ENCODE measurements at regions not wholly inside any gene's neighbourhood (a gene's known extent, or its start where the extent isn't known, plus 50 kb on each side); places are given as distances from the start of the nearest gene placed in this dataset.

GRCh38 chr7:96579119-96579518 is 130.5 kb downstream of the SEM1 start:
- TF ChIP-seq SUZ12 (IDR thresholded peaks at IDR 0.05) (no peak), LEF1 (IDR thresholded peaks at IDR 0.05; ENCODE audit: borderline replicate concordance) (no peak), SP1 (IDR thresholded peaks at IDR 0.05) (no peak), ZNF384 (IDR thresholded peaks at IDR 0.05) (no peak), FOXK2 (IDR thresholded peaks at IDR 0.05) (no peak), ARNT (IDR thresholded peaks at IDR 0.05) (no peak), BHLHE40 (IDR thresholded peaks at IDR 0.05; ENCODE audit: borderline replicate concordance) (no peak), FOXM1 (IDR thresholded peaks at IDR 0.05; ENCODE audit: borderline replicate concordance) (no peak), HDGF (IDR thresholded peaks at IDR 0.05; ENCODE audit: borderline replicate concordance) (no peak), L3MBTL2 (conservative IDR thresholded peaks at IDR 0.05) (no peak), PKNOX1 (IDR thresholded peaks at IDR 0.05) (no peak), NFRKB (IDR thresholded peaks at IDR 0.05) (no peak), ELF4 (IDR thresholded peaks at IDR 0.05) (no peak), CTBP1 (IDR thresholded peaks at IDR 0.05; ENCODE audit: borderline replicate concordance) (no peak), TARDBP (IDR thresholded peaks at IDR 0.05) (no peak), FOXA1 (IDR thresholded peaks at IDR 0.05) (no peak)
- ChIA-PET CTCF (no interaction called here), POLR2A (no interaction called here)
- no peak for DNase-seq (ENCODE audit: extremely low spot score)

- ChIA-PET CTCF (no interaction called here), POLR2A (no interaction called here)
- no peak for TF ChIP-seq BHLHE40 (IDR thresholded peaks at IDR 0.05; ENCODE audit: borderline replicate concordance)
- TF ChIP-seq SP1 (IDR thresholded peaks at IDR 0.05), result no peak
- no peak for TF ChIP-seq NFRKB (IDR thresholded peaks at IDR 0.05)
- TF ChIP-seq LEF1 (IDR thresholded peaks at IDR 0.05; ENCODE audit: borderline replicate concordance), result no peak
- no peak for TF ChIP-seq SUZ12 (IDR thresholded peaks at IDR 0.05)
- TF ChIP-seq HDGF (IDR thresholded peaks at IDR 0.05; ENCODE audit: borderline replicate concordance), result no peak
- no peak for TF ChIP-seq PKNOX1 (IDR thresholded peaks at IDR 0.05)
- no peak for TF ChIP-seq ARNT (IDR thresholded peaks at IDR 0.05)
- no peak for TF ChIP-seq FOXM1 (IDR thresholded peaks at IDR 0.05; ENCODE audit: borderline replicate concordance)
- TF ChIP-seq L3MBTL2 (conservative IDR thresholded peaks at IDR 0.05), result no peak
- TF ChIP-seq ZNF384 (IDR thresholded peaks at IDR 0.05), result no peak
- TF ChIP-seq FOXK2 (IDR thresholded peaks at IDR 0.05), result no peak
- TF ChIP-seq ELF4 (IDR thresholded peaks at IDR 0.05), result no peak
- no peak for TF ChIP-seq FOXA1 (IDR thresholded peaks at IDR 0.05)
- no peak for TF ChIP-seq TARDBP (IDR thresholded peaks at IDR 0.05)
- no peak for TF ChIP-seq CTBP1 (IDR thresholded peaks at IDR 0.05; ENCODE audit: borderline replicate concordance)
- DNase-seq (ENCODE audit: extremely low spot score), result no peak
These were observed 131.0 kb downstream of the SEM1 start for GRCh38 chr7:96578606-96579005.

GRCh38 chr7:96563409-96563808 is 146.2 kb downstream of the SEM1 start:
- POLR2A ChIA-PET, result no interaction called here

GRCh38 chr7:96562966-96563365 is 146.7 kb downstream of the SEM1 start:
- TF ChIP-seq ARNT (IDR thresholded peaks at IDR 0.05), result no peak
- TF ChIP-seq SP1 (IDR thresholded peaks at IDR 0.05), result no peak
- TF ChIP-seq TARDBP (IDR thresholded peaks at IDR 0.05), result no peak
- ChIA-PET POLR2A (no interaction called here), CTCF (no interaction called here)
- DNase-seq (ENCODE audit: extremely low spot score), result no peak

More at GRCh38 chr7:96563409-96563808, 146.2 kb downstream of the SEM1 start:
- CTCF ChIA-PET, result no interaction called here
- no peak for DNase-seq (ENCODE audit: extremely low spot score)
- TF ChIP-seq SUZ12 (IDR thresholded peaks at IDR 0.05) (no peak), NFRKB (IDR thresholded peaks at IDR 0.05) (no peak), TARDBP (IDR thresholded peaks at IDR 0.05) (no peak), LEF1 (IDR thresholded peaks at IDR 0.05; ENCODE audit: borderline replicate concordance) (no peak), FOXM1 (IDR thresholded peaks at IDR 0.05; ENCODE audit: borderline replicate concordance) (no peak), CTBP1 (IDR thresholded peaks at IDR 0.05; ENCODE audit: borderline replicate concordance) (no peak), HDGF (IDR thresholded peaks at IDR 0.05; ENCODE audit: borderline replicate concordance) (no peak), PKNOX1 (IDR thresholded peaks at IDR 0.05) (no peak), SP1 (IDR thresholded peaks at IDR 0.05) (no peak), ELF4 (IDR thresholded peaks at IDR 0.05) (no peak), FOXK2 (IDR thresholded peaks at IDR 0.05) (no peak), FOXA1 (IDR thresholded peaks at IDR 0.05) (no peak), BHLHE40 (IDR thresholded peaks at IDR 0.05; ENCODE audit: borderline replicate concordance) (no peak)

- ChIA-PET CTCF (no interaction called here), POLR2A (no interaction called here)
- DNase-seq (ENCODE audit: extremely low spot score), result no peak
- TF ChIP-seq ZNF384 (IDR thresholded peaks at IDR 0.05), result no peak
- TF ChIP-seq FOXM1 (IDR thresholded peaks at IDR 0.05; ENCODE audit: borderline replicate concordance), result no peak
- TF ChIP-seq FOXA1 (IDR thresholded peaks at IDR 0.05), result no peak
- TF ChIP-seq TARDBP (IDR thresholded peaks at IDR 0.05), result no peak
- TF ChIP-seq PKNOX1 (IDR thresholded peaks at IDR 0.05), result no peak
- no peak for TF ChIP-seq LEF1 (IDR thresholded peaks at IDR 0.05; ENCODE audit: borderline replicate concordance)
- no peak for TF ChIP-seq ARNT (IDR thresholded peaks at IDR 0.05)
- no peak for TF ChIP-seq NFRKB (IDR thresholded peaks at IDR 0.05)
These were observed 147.2 kb downstream of the SEM1 start for GRCh38 chr7:96562458-96562857.

GRCh38 chr7:96561892-96562291 is 147.8 kb downstream of the SEM1 start:
- ChIA-PET CTCF (no interaction called here), POLR2A (no interaction called here)
- DNase-seq (ENCODE audit: extremely low spot score), result no peak
- TF ChIP-seq BHLHE40 (IDR thresholded peaks at IDR 0.05; ENCODE audit: borderline replicate concordance) (no peak), HDGF (IDR thresholded peaks at IDR 0.05; ENCODE audit: borderline replicate concordance) (no peak), L3MBTL2 (conservative IDR thresholded peaks at IDR 0.05) (no peak), ZNF384 (IDR thresholded peaks at IDR 0.05) (no peak), NFRKB (IDR thresholded peaks at IDR 0.05) (no peak), ARNT (IDR thresholded peaks at IDR 0.05) (no peak), LEF1 (IDR thresholded peaks at IDR 0.05; ENCODE audit: borderline replicate concordance) (no peak), FOXK2 (IDR thresholded peaks at IDR 0.05) (no peak), SUZ12 (IDR thresholded peaks at IDR 0.05) (no peak), CTBP1 (IDR thresholded peaks at IDR 0.05; ENCODE audit: borderline replicate concordance) (no peak), SP1 (IDR thresholded peaks at IDR 0.05) (no peak), TARDBP (IDR thresholded peaks at IDR 0.05) (no peak), FOXM1 (IDR thresholded peaks at IDR 0.05; ENCODE audit: borderline replicate concordance) (no peak), PKNOX1 (IDR thresholded peaks at IDR 0.05) (no peak), FOXA1 (IDR thresholded peaks at IDR 0.05) (no peak), ELF4 (IDR thresholded peaks at IDR 0.05) (no peak)

Data from HEK293T (cell line).